ELF-1 (cell line): ENCODE measurements at regions not wholly inside any gene's neighbourhood (a gene's known extent, or its start where the extent isn't known, plus 50 kb on each side); places are given as distances from the start of the nearest gene placed in this dataset.
"Not testable (repeated sequence)": the region's sequence is repeated elsewhere in the genome, so short reads cannot be mapped to it uniquely, and the experiment has no call there.

Experiments used
- DNase-seq: peaks from one replicate; pipeline ENCODE4 v3.0.0-alpha.2; 2016; ENCODE audit warnings: low read depth, low spot score

DNA sequence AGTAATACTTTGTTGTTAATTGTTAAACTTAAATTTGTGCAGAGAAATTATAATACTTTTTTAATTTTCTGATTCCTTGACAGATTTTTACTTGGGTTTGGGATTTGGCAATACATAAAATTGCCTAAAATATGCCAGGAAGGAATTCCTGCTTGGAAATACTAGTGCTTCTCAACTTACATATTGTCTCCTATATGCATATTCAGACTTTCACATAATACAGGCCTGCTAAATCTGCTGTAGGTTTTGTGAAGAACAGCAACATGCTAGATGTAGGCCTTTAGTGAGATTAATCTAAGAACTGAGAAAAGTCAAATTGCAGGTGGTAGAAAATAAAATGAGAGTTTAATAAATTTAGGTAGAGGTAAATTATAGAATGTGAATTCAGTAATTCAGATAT, 468.5 kb upstream of the MIS18BP1 start:
- DNase-seq, result no peak

DNA sequence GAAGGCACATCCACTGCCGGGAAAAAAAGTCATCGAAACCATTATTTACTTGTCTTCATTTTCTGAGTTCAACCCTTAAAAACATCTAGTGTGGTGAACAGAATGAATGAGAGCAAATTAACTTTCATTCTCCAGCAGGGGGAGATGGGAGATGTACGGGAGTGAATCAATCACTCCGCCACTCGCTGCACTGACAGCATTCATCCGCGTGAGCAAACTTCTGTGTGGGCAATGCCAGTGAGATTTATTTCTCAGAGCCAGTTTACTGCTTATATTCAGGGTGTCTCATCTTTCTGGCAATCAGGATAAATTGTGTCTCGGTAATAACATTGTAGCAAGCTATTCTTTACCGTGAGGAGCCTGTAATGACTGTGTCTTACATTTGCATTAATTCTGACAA, 463.6 kb upstream of the MIS18BP1 start:
- DNase-seq, result no peak

DNA sequence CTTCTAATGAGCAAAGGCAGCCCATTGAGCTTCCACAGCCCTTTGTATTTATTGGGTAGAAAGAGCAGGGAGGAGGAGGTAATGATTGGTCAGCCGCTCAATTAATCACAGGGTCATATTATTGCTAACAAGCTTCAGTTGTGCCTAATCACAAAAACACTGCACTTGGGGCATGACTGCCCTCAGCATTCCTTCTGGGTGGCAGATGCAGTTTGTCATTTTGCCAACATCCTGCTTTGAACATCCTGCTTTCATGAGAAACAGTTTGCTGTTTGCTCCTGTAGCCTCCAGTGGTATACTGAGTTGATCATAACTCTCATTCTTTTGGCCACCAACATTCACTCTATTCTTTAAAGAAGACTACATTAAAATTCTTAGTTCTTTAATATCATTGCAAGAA, 462.9 kb upstream of the MIS18BP1 start:
- DNase-seq, result no peak

DNA sequence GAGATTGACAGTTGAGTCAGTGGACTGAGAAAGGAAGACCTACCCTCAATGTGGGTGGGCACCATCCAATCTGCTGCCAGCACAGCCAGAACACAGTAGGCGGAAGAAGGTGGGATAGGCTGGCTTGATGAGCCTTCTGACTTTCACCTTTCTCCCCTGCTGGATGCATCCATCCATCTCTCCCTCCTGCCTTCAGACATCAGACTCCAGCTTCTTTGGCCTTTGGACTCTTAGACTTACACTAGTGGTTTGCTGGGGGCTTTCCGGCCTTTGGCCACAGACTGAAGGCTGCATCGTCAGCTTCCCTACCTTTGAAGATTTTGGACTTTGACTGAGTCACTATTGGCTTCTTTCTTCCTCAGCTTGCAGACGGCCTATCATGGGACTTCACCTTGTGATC, 456.5 kb upstream of the MIS18BP1 start:
- no peak for DNase-seq

DNA sequence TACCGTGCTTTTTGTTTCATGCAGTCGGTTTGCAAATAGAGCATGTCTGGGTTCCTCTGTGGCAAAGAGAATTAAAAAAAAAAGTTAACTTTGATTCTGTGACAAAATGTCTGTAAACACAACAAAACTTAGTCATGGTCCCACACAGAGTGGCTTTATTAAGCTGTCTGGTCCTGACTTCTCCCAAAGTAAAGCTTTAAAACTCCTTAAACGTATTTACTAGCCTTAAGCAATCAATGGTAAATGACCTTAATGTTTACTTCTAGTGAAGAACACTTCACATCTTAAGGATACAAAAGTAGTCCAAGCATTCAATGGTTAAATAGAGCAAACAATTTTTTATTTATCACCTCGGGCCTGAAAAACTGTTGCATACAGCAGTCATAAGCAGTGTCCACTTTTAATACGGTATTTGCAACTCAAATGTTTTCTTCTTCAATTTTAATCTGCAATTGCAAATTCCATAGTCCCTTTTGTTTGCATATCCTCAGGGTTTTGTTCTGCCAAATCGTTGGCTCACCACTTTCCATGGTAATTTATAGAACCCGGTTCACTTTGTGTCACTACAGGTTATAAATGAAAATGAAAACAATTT, 453.0 kb upstream of the MIS18BP1 start:
- no peak for DNase-seq

DNA sequence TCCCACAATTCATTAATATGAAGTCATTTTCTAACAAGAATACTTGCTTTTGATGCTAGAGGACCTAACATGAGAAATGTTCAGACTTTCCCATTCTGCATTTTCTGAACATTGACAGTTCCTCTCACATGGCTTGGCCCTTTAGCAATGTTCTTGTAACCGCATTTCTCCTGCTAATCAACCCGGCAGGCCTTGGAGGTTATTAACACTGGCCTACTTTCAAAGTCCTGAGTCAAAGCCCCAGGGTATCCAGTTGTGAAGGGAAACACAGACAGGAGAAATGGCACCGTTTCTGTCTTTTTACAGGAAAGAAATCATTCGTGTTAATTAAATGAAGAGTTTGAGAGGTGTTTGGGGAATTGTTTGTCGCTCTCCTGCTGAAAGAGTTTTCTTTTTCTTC, 446.5 kb upstream of the MIS18BP1 start:
- DNase-seq, result peak; percentile 25

DNA sequence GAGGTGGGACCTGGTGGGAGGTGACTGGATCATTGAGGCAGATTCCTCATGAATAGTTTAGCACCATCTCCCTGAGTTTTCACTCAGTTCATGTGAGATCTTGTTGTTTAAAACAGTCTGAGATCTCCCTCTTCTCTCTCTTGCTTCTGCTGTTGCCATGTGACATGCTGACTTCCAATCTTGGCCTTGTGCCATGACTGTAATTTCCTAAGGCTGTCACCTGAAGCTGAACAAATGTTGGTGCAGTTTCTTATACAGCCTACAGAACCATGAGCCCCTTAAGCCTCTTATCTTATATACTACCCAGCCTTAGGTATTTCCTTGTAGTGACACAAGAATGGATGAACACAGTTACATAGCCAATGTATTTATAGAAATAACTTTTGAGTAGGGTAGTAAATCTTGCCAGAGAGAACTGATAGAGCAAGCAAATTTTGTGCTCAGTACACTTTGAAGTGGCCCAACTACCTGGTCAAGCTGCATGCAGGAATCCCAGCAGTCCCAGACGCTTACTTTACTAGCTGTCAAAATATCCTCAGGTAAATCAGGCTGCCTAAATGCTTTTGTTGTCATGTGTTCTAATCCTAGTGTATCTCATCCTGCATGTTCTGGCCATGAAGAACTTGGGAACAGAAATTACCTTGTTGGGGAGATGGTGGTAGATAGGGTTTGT, 445.6 kb upstream of the MIS18BP1 start:
- DNase-seq, result no peak

DNA sequence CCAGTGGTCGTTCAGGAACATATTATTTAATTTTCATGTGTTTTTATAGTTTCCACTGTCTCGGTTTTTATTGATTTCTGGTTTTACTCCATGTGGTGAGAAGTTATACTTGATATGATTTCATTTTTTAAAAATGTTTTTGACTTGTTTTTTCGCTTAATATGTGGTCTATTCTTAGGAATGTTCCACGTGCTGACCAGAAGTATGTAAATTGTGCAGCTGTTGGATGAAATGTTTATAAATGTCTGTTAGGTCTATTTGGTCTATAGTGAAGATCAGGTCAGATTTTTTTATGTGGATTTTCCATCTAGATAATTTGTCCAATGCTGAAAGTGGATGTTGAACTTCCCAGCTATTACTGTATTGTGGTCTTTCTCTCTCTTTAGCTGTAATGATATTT, 433.8 kb upstream of the MIS18BP1 start:
- no peak for DNase-seq

DNA sequence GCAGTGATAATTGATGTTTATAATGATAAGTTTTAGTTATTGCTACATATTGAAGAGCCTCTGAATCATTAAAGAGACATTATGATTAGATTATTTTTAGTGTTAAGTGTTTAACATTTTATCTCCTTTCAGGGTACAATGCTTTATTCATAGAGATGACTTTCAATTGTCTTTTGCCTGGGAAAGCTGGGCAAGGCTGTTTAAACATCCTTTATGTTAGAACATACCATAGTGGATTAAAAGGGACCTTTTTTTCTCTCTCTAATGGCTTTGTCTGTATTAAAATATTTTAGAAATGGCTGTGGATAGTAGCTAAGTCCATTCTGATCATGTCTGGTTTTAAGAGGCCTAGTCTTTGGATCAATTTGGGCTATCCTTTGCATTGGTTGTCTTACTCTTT, 427.5 kb upstream of the MIS18BP1 start:
- no peak for DNase-seq

DNA sequence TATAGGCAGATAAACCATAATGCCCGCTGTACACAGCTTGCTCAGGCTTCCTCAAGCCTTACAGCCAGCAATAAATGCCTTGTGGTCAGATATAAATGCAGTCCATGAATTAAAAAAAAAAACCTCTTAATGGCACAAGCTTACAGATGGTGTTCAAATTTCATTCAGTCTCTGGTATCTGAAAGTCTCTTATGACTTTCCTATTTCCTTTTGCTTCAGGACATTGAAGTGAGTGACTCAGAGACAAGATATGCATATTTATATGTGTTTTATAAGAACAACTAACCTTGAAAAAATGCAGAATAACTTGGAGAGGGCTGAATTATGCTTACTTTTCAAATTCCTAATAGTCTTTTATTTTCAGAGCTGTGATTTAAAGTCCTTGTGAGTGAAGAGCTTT, 426.9 kb upstream of the MIS18BP1 start:
- DNase-seq, result no peak

DNA sequence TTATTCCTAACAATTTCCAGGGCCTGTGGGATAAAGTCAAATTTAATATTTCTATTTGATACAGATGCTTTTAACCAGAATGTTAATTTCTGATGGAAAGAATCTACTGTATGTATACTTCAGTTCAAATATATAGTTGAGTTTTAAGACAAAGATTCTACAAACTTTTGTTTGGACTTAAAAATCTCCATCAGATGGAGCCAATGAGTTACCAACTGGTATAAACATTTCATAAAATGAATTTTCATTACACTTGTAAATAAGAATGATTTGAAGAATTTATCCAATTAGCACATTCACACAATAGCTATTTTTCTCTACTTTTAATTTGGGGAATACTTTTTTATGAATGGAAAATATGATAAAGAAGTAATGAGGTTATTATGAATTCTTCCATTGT, 425.2 kb upstream of the MIS18BP1 start:
- DNase-seq, result no peak

DNA sequence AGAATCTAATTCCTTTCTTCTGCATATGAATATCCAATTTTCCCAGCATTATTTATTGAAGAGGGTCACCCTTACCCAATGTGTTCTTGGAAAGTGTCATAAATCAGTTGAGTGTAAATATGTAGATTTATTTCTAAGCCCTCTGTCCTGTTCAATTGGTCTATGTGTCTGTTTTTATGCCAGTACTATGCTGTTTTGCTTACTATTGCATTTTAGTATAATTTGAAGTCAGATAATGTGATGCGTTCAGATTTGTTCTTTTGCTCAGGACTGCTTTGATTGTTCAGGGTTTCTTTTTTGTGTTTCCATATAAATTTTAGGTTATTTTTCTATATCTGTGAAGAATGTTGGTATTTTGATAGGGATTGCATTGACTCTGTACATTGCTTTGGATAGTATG, 420.4 kb upstream of the MIS18BP1 start:
- no peak for DNase-seq

DNA sequence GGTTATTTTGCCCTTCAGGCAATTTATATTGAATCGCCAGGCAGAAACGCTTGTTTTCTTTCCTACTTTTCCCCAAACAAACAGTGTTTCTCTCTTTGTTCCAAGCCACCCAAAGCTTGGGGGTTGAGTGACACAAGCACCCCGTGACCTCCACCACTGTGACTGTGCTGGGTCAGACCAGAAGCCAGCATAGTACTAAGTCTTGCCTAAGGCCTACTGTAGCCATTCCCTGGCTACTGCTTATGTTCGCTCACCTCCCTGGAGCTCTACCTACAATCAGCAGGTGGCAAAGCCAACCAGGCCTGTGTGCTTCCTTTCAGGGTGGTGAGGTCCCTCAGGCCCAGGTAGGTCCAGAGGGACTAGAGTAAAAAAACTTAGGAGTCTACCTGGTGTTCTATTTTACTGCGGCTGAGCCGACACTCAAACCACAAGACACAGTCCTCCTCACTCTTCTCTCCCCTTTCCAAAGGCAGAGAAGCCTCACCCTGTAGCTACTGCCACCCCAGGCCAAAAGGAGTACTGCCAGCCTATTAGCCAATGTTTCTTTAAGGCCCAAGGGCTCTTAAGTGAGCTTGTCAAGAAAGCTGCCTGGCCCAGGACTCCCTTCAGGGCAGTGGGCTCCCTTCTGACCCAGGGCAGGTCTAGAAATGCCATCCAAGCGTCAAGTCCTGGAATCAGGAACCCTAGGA, 411.8 kb upstream of the MIS18BP1 start:
- DNase-seq, result peak; percentile 55

DNA sequence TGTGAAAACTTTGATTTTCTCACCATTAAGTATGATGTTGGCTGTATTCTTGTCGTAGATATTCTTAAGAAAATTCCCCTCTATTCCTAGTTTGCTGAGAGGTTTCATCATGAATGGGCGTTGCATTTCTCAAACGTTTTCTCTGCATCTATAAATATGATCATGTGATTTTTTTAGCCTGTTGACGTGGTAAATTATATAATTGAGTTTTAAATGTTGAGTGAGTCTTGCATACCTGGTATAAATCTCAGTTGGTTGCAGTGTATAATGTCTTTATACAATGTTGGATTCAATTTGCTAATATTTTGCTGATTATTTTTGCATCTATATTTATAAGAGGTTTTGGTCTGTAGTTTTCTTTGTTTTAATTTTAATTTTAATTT, 405.9 kb upstream of the MIS18BP1 start:
- DNase-seq, result no peak

DNA sequence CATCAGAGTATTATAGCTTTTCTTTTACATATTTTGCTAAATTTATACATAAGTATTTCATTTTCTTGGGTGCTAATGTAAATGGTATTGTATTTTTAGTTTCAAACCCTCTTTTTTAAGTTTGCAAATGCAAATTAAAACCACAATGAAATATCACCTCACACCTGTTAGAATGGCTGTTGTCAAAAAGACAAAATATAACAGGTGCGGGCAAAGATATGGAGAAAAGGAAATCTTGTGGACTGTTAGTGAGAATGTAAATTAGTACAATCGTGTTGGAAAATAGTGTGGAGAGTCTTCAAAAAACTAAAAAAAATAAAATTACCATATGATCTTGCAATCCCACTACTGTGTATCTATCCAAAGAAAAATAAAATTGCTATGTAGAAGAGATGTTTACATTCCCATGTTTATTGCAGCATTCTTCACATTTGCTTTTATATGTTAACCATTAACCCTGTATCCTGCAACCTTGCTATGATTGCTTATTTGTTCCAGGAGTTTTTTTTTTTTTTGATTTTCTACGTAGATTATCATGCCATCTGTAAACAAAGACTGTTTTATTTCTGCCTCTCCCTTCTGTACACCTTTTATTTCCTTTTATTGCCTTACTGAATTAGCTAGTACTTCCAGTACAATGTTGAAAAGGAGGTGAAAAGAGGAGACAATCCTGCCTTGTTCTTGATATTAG, 405.4 kb upstream of the MIS18BP1 start:
- DNase-seq, result no peak

DNA sequence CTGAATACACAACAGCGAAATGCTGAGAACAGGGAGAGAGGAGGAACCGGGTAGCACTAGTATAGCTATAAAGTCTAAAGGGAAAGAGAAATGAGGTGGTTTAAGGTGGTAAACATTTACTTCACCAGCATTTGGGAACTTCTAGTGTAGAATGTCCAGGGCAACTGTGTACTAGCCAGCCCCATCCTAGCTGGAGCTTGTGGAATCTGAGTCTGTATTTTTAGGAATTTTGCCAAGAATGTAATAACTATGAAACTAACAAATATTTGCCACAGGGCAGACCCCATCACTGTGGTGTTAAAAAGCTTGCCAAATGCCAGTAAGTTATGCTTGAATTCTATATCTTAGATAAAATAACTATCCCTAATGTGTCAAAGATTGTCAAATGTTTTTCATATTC, 398.9 kb upstream of the MIS18BP1 start:
- DNase-seq, result no peak

DNA sequence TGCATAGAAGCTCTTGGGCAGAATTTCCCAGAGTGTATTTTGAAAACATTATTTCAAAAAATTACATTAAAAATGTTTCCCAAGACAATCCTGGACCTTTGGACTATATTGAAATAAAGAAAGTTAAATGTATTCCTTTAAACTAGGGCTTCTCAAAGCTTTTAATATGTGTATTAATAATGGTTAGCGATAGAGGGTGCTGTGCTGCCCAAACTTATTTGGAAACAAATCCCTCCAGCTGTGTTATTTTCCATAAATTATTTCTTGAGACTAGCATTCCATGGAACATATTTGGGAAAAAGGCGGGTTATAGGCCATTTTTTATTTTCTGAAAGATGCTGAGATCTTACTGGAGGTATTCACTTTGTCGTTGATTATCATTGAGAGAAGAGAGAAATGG, 397.8 kb upstream of the MIS18BP1 start:
- no peak for DNase-seq

DNA sequence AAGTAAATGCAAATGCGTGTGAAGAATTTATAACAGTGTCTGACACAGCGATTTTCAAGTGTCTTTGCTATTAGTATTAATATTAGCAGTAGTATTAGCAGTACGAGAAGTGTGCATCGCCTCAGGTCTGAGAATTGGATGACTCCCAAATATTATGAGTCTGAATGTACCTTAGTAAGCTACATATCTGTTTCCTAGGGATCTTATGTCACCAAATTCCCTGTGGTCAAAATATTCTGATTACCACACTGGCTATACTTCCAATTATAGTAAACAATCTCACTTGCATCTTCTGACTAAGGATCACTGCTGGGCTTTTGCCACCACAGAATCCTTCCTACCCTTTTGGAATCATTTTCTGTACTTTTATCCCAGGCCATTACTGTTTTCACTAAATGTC, 396.0 kb upstream of the MIS18BP1 start:
- DNase-seq, result no peak

DNA sequence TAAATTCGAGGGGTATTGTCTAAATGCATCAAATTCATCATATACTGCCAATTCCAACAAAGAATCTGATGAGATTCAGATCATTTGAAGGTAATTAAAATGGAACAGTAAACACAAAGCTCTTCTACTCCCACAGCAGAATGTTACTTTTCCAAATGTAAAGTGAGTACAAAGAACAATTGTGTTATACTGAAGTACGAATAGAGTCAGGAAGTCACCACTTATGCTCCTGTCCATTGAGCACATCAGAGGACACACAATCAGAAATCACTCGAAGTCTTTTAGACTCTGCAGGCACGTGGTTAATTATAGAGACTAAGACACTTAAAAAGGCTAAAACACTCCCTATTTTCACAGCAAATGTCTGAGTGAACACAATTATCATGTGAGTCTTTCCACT, 388.5 kb upstream of the MIS18BP1 start:
- DNase-seq, result no peak

DNA sequence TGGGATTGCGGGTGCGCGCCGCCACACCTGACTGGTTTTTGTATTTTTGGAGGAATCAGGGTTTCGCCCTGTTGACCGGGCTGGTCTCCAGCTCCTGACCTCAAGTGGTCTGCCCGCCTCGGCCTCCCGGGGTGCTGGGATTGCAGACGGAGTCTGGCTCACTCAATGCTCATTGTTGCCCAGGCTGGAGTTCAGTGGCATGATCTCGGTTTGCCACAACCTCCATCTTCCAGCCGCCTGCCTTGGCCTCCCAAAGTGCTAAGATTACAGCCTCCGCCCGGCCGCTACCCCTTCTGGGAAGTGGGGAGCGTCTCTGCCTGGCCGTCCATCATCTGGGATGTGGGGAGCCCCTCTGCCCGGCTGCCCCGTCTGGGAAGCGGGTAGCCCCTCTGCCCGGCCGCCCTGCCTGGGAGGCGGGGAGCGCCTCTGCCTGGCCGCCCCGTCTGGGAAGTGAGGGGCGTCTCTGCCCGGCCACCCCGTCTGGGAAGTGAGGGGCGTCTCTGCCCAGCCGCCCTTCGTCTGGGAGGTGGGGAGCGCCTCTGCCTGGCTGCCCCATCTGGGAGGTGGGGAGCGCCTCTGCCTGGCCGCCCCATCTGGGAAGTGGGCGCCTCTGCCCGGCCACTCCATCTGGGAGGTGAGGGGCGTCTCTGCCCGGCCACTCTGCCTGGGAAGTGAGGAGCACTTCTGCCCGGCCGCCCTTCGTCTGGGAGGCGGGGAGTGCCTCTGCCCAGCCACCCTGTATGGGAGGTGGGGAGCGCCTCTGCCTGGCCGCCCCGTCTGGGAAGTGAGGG, 381.8 kb upstream of the MIS18BP1 start:
- DNase-seq, result not testable (repeated sequence)

DNA sequence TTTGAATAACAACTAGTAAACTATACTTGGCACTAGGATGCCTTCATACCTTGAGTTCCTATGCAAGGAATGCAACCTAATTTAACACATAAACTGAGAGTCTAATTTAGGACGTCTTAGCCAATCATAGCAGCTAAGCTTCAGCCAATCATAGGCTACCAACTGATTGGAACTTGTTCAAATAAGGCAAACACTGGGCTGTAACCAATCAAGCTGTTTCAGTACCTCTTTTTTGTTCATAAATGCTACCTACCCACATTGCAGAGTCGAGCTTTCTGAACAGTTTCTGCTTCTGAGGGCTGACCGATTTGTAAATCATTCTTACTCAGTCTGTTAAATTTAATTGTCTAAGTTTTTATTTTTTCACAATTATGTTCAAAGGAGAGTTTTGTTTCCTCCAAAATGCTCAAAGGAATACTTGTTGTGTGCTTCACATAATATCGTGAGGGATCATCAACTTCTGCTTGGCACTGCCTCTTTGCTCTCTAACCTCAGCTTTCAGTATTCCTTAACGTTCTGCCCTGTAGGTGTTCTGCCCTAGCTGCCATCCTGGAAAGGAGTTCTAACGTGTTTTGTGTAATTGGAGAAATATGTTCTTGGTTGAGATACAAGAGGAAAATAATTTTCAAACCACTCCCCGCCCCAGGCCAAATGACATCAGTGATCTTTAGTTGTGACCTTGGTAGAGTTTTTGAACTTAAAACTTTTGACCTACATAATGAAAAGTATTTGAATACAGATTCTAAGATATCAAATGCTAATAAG, 380.4 kb upstream of the MIS18BP1 start:
- DNase-seq, result no peak
